B cell (primary cell): ENCODE measurements at regions not wholly inside any gene's neighbourhood (a gene's known extent, or its start where the extent isn't known, plus 50 kb on each side); places are given as distances from the start of the nearest gene placed in this dataset.

Experiments
- ATAC-seq: fragments of 200-7000 bp; cut with Tn5 transposase; one replicate; pipeline ENCODE4 v1.10.0; 2021; ENCODE audit warnings: low read depth, mild to moderate bottlenecking, moderate number of reproducible peaks, moderate library complexity
- CTCF ChIA-PET: fragments of 350-600 bp; sonication (Branson Sonifier 250); formaldehyde crosslinking; loops from one replicate; lab custom pipeline; 2021; ENCODE audit warnings: antibody characterized with exemption, inconsistent platforms; lab: Charles Lee
- POLR2A ChIA-PET: fragments of 350-600 bp; sonication (Branson Sonifier 250); formaldehyde crosslinking; loops from one replicate; lab custom pipeline; 2021; ENCODE audit warnings: antibody characterized with exemption; lab: Charles Lee
- DNase-seq: peaks from one replicate; pipeline ENCODE4 v3.0.0; 2013
- H2AFZ ChIP-seq: 2 replicates; pipeline ENCODE4 v1.6.1; 2012; ENCODE audit warnings: mild to moderate bottlenecking, low read depth, low read length; ENCODE audit not compliant: insufficient read depth, poor library complexity, severe bottlenecking
- H3K27ac ChIP-seq, 2 donors: 1 replicate in 1 of 2; 2 replicates in 1 of 2; pipeline ENCODE4 v1.5.1; 2012 to 2013; ENCODE audit warnings: low read length in 2 of 2, mild to moderate bottlenecking in 2 of 2, moderate library complexity in 1 of 2
- H3K27me3 ChIP-seq, 4 experiments: fragments of 200-600 bp in 1 of 4; sonication (generic) in 1 of 4; replicated peaks in 1 of 4; 1 replicate in 2 of 4; 2 replicates in 2 of 4; pipeline versions ENCODE4 v1.6.1 to v1.7.0; 2013 to 2016; ENCODE audit warnings: low read length in 3 of 4, mild to moderate bottlenecking in 2 of 4, mixed read lengths in 1 of 4, moderate library complexity in 1 of 4; ENCODE audit not compliant: insufficient read depth in 4 of 4, control insufficient read depth in 3 of 4; ENCODE audit errors: control extremely low read depth in 1 of 4
- H3K36me3 ChIP-seq, 2 experiments: replicated peaks in 1 of 2; 1 replicate in 1 of 2; 2 replicates in 1 of 2; pipeline versions ENCODE4 v1.6.1 to v1.7.1; 2013; ENCODE audit warnings: low read length in 1 of 2; ENCODE audit not compliant: insufficient read depth in 2 of 2, control insufficient read depth in 1 of 2; ENCODE audit errors: control extremely low read depth in 1 of 2, extremely low read depth in 1 of 2
- H3K4me1 ChIP-seq, 2 donors: fragments of 200-600 bp in 1 of 2; sonication (generic) in 1 of 2; 1 replicate in 1 of 2; 2 replicates in 1 of 2; pipeline versions ENCODE4 v1.5.1 to v1.6.1; 2013 to 2017; ENCODE audit warnings: low read length in 2 of 2; ENCODE audit not compliant: control insufficient read depth in 2 of 2, insufficient read depth in 2 of 2
- H3K4me2 ChIP-seq: replicated peaks from 2 replicates; pipeline ENCODE3; 2012; ENCODE audit warnings: mild to moderate bottlenecking, low read depth, low read length; ENCODE audit not compliant: poor library complexity, severe bottlenecking
- H3K4me3 ChIP-seq, 5 experiments: fragments of 200-600 bp in 1 of 5; sonication (generic) in 1 of 5; 1 replicate in 3 of 5; 2 replicates in 2 of 5; pipeline versions ENCODE4 v1.5.1 to v1.7.0; 2011 to 2016; ENCODE audit warnings: low read length in 4 of 5, mild to moderate bottlenecking in 4 of 5, low read depth in 2 of 5, control low read depth in 1 of 5, moderate library complexity in 1 of 5; ENCODE audit not compliant: insufficient read depth in 1 of 5; ENCODE audit errors: control extremely low read depth in 1 of 5, extremely low read depth in 1 of 5
- H3K79me2 ChIP-seq: fragments of 200-600 bp; sonication (generic); one replicate; pipeline ENCODE4 v1.6.0; 2016; ENCODE audit warnings: low read length; ENCODE audit not compliant: control insufficient read depth, insufficient read depth
- H3K9ac ChIP-seq: fragments of 200-600 bp; sonication (generic); 2 replicates; pipeline ENCODE4 v1.6.1; 2017; ENCODE audit warnings: mild to moderate bottlenecking, low read length, moderate library complexity
- H3K9me3 ChIP-seq, 3 donors: one replicate each; pipeline versions ENCODE4 v1.6.1 to v1.7.1; 2013; ENCODE audit warnings: low read length in 2 of 3; ENCODE audit not compliant: control insufficient read depth in 2 of 3, insufficient read depth in 1 of 3; ENCODE audit errors: control extremely low read depth in 1 of 3
- H4K20me1 ChIP-seq: 2 replicates; pipeline ENCODE4 v1.6.0; 2012; ENCODE audit warnings: mild to moderate bottlenecking, low read length; ENCODE audit not compliant: insufficient read depth, control insufficient read depth, poor library complexity, severe bottlenecking
- H3K27ac Mint-ChIP-seq: one replicate; pipeline ENCODE4 v1.8.0; 2021; ENCODE audit warnings: mixed read lengths
- H3K27me3 Mint-ChIP-seq: one replicate; pipeline ENCODE4 v1.8.0; 2021; ENCODE audit warnings: mixed read lengths
- H3K4me1 Mint-ChIP-seq: one replicate; pipeline ENCODE4 v1.8.0; 2021; ENCODE audit warnings: mixed read lengths
- H3K4me3 Mint-ChIP-seq: one replicate; pipeline ENCODE4 v1.8.0; 2021; ENCODE audit warnings: mixed read lengths
- H3K9me3 Mint-ChIP-seq: one replicate; pipeline ENCODE4 v1.8.0; 2022; ENCODE audit warnings: mixed read lengths; ENCODE audit not compliant: insufficient read depth
- EZH2 ChIP-seq: IDR thresholded peaks from 2 replicates; pipeline ENCODE4 v1.6.1; 2012; ENCODE audit warnings: borderline replicate concordance, low read depth, mild to moderate bottlenecking, moderate library complexity, low read length; ENCODE audit not compliant: insufficient read depth, poor library complexity, severe bottlenecking
- WGBS: methylation state at CpG from one replicate; pipeline ENCODE4 v1.1.5; 2013; ENCODE audit warnings: missing lambda C conversion rate; ENCODE audit not compliant: insufficient coverage; 5-methylcytosine and 5-hydroxymethylcytosine counted together
- intact Hi-C: fragments of 100-400 bp; cut with micrococcal nuclease; formaldehyde crosslinking; loops from one replicate; pipeline ENCODE4 v1.10.0; 2022
- TF ChIP-seq, protein P1 (sequence below): fragments of 200-600 bp; IDR thresholded peaks from one replicate; pipeline ENCODE4 v1.8.0; 2022; ENCODE audit warnings: antibody characterized with exemption, mild to moderate bottlenecking

DNA sequence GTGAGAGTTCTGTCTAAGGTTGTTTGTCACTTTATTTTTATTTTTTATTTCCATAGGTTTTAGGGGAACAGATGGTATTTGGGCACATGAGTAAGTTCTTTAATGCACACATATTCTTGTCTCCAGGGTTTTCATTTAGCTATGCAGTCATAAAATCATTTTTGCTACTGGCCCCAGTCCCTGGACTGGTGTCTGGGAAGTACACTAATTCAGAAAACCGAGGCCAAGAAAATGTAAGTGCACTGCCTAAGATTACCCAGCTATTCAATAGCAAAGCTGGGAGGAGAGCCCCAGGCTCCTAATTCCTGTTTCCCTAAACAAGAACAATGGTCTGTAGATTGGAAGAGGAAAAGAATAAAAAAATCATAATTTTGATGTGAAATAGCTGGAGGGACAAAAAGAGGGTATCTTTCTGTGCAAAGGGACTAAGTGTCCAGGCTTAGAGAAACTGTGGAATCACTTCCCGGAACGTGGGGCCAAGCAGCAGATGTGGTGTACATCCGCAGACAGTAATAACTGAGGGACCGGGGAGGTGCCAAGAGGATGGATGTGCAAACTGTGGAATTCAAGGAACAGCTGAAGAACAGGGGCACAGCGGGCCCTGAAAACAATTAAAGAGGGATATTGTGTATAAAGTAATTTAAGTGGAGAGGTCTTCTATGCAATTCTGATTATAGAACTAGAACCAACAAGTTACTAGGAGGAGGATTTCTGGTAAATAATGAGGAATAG, 236.3 kb downstream of the ACKR3 start:
- Histone ChIP-seq H3K36me3 (no peaks in the 10 kb centered on the region), H3K27ac (no peak overlapping the region), H3K4me3 (no peak overlapping the region), H4K20me1 (no peaks in the 10 kb centered on the region), H3K9ac (no peak overlapping the region), H3K79me2 (no peaks in the 10 kb centered on the region), H3K4me1 (no peaks in the 10 kb centered on the region), H3K4me2 (no peak overlapping the region), H3K27me3 (no peaks in the 10 kb centered on the region), H2AFZ (no peak overlapping the region), H3K9me3 (peaks cover 4 to 27% (median 14%) of the 10 kb centered on the region in 3 donors)
- no peak for DNase-seq
- H3K27ac Mint-ChIP-seq: no peak overlapping the region
- no peaks in the 10 kb centered on the region for H3K4me1 Mint-ChIP-seq
- ChIA-PET CTCF (interaction anchor here (0.7 to 0.8 kb wide), 2 partner anchors 8 to 73 kb away, joined by 3 read pairs; no protein-coding TSS in a partner anchor), POLR2A (no interaction called here)
- WGBS: 96% methylated on average over 4 of the region's 6 CpGs
- intact Hi-C loops: no loop called here
- peaks cover 8% of the 10 kb centered on the region for H3K27me3 Mint-ChIP-seq
- no peak for ATAC-seq
- TF ChIP-seq, protein P1, sequence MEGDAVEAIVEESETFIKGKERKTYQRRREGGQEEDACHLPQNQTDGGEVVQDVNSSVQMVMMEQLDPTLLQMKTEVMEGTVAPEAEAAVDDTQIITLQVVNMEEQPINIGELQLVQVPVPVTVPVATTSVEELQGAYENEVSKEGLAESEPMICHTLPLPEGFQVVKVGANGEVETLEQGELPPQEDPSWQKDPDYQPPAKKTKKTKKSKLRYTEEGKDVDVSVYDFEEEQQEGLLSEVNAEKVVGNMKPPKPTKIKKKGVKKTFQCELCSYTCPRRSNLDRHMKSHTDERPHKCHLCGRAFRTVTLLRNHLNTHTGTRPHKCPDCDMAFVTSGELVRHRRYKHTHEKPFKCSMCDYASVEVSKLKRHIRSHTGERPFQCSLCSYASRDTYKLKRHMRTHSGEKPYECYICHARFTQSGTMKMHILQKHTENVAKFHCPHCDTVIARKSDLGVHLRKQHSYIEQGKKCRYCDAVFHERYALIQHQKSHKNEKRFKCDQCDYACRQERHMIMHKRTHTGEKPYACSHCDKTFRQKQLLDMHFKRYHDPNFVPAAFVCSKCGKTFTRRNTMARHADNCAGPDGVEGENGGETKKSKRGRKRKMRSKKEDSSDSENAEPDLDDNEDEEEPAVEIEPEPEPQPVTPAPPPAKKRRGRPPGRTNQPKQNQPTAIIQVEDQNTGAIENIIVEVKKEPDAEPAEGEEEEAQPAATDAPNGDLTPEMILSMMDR: no peak
- no peak for TF ChIP-seq EZH2
- no peak overlapping the region for H3K4me3 Mint-ChIP-seq
- no peaks in the 10 kb centered on the region for H3K9me3 Mint-ChIP-seq

DNA sequence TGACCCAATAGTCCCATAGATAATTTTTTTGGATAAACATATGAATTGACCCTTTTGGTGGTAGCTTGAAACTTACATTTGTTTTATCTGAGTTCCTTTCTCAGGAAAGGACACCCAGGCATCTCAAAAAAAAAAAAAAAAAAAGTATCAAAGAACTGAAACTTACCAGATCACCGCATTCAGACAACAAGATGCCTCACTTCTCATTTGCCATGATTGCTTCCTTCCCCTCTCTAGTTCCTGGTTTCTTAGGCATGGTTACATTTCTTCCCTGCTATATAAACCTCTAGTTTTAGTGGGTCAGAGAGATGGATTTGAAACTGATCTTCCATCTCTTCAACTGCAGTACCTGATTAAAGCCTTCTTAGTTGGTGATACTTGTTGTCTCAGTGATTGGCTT, 240.1 kb downstream of the ACKR3 start:
- no peaks in the 10 kb centered on the region for H3K79me2 ChIP-seq
- no peak for ATAC-seq
- H3K4me3 Mint-ChIP-seq: no peak overlapping the region
- H3K27me3 Mint-ChIP-seq: peaks cover 3% of the 10 kb centered on the region
- H4K20me1 ChIP-seq: no peaks in the 10 kb centered on the region
- no CpG with 5 or more reads among the region's 1 CpG for WGBS
- no peaks in the 10 kb centered on the region for H3K4me1 ChIP-seq
- no peak overlapping the region for H3K9ac ChIP-seq
- no peaks in the 10 kb centered on the region for H3K27me3 ChIP-seq
- ChIA-PET POLR2A (no interaction called here), CTCF (no interaction called here)
- intact Hi-C loops: no loop called here
- H3K9me3 Mint-ChIP-seq: no peaks in the 10 kb centered on the region
- H3K4me2 ChIP-seq: no peak overlapping the region
- H3K9me3 ChIP-seq: peaks cover 4 to 30% (median 14%) of the 10 kb centered on the region in 3 donors
- no peaks in the 10 kb centered on the region for H3K36me3 ChIP-seq
- H3K4me3 ChIP-seq: no peak overlapping the region
- DNase-seq: no peak
- H3K4me1 Mint-ChIP-seq: no peaks in the 10 kb centered on the region
- no peak overlapping the region for H3K27ac ChIP-seq
- no peak overlapping the region for H3K27ac Mint-ChIP-seq
- H2AFZ ChIP-seq: no peak overlapping the region
- TF ChIP-seq, protein P1: no peak
- TF ChIP-seq EZH2: no peak
